IPS-15b (cell line): ENCODE measurements at regions not wholly inside any gene's neighbourhood (a gene's known extent, or its start where the extent isn't known, plus 50 kb on each side); places are given as distances from the start of the nearest gene placed in this dataset.

Experiments used
- H3K27me3 ChIP-seq: one replicate; pipeline ENCODE4 v1.6.1; 2013; ENCODE audit warnings: low read length; ENCODE audit not compliant: control insufficient read depth, insufficient read depth
- H3K36me3 ChIP-seq: one replicate; pipeline ENCODE4 v1.6.1; 2013; ENCODE audit warnings: low read length; ENCODE audit not compliant: control insufficient read depth, insufficient read depth
- H3K4me1 ChIP-seq: one replicate; pipeline ENCODE4 v1.6.1; 2013; ENCODE audit warnings: mild to moderate bottlenecking, low read length; ENCODE audit not compliant: control insufficient read depth, insufficient read depth
- H3K4me3 ChIP-seq: one replicate; pipeline ENCODE4 v1.5.1; 2013; ENCODE audit warnings: low read depth, low read length
- H3K9ac ChIP-seq: one replicate; pipeline ENCODE4 v1.6.1; 2013; ENCODE audit warnings: low read depth, mild to moderate bottlenecking, low read length
- H3K9me3 ChIP-seq: one replicate; pipeline ENCODE4 v1.6.1; 2013; ENCODE audit warnings: mild to moderate bottlenecking, low read length; ENCODE audit not compliant: control insufficient read depth, insufficient read depth

- Histone ChIP-seq H3K4me1 (no peaks in the 10 kb centered on the region), H3K27me3 (no peaks in the 10 kb centered on the region), H3K4me3 (no peak overlapping the region), H3K36me3 (no peaks in the 10 kb centered on the region), H3K9ac (no peak overlapping the region), H3K9me3 (no peaks in the 10 kb centered on the region)
These were observed 148.8 kb downstream of the INO80D start for GRCh38 chr2:205937211-205937610.

GRCh38 chr2:205936446-205936845 is 149.5 kb downstream of the INO80D start:
- no peak overlapping the region for H3K9ac ChIP-seq
- no peaks in the 10 kb centered on the region for H3K9me3 ChIP-seq
- H3K27me3 ChIP-seq = no peaks in the 10 kb centered on the region
- no peaks in the 10 kb centered on the region for H3K36me3 ChIP-seq
- no peaks in the 10 kb centered on the region for H3K4me1 ChIP-seq
- no peak overlapping the region for H3K4me3 ChIP-seq

GRCh38 chr2:205934443-205934842 is 151.5 kb downstream of the INO80D start:
- Histone ChIP-seq H3K4me1 (peaks cover 13% of the 10 kb centered on the region), H3K27me3 (no peaks in the 10 kb centered on the region), H3K9ac (no peak overlapping the region), H3K36me3 (no peaks in the 10 kb centered on the region), H3K9me3 (no peaks in the 10 kb centered on the region), H3K4me3 (no peak overlapping the region)

DNA sequence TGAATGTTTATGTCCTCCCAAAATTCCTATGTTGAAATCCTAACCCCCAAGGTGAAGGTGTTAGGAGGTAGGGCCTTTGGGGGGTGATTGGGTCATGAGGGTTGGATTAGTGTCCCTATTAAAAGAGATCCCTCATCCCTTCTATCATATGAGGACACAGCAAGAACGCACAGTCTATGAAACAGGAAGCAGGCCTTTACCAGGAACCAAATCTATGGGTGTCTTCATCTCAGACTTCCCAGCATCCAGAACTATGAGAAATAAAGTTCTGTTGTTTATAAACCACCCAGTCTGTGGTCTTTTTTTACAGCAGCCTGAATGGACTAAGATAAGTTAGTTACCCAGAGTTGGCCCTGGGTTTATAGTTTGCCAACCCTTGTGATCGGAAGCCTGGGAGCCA is 153.1 kb downstream of the INO80D start:
- Histone ChIP-seq H3K27me3 (no peaks in the 10 kb centered on the region), H3K9ac (no peak overlapping the region), H3K4me3 (no peak overlapping the region), H3K9me3 (no peaks in the 10 kb centered on the region), H3K36me3 (no peaks in the 10 kb centered on the region), H3K4me1 (peaks cover 15% of the 10 kb centered on the region)

GRCh38 chr2:205931388-205931787 is 154.6 kb downstream of the INO80D start:
- Histone ChIP-seq H3K4me1 (peaks cover 15% of the 10 kb centered on the region), H3K9me3 (no peaks in the 10 kb centered on the region), H3K4me3 (no peak overlapping the region), H3K36me3 (no peaks in the 10 kb centered on the region), H3K9ac (no peak overlapping the region), H3K27me3 (peaks cover 10% of the 10 kb centered on the region)

GRCh38 chr2:205930209-205930608 is 155.8 kb downstream of the INO80D start:
- no peak overlapping the region for H3K9ac ChIP-seq
- H3K27me3 ChIP-seq = peaks cover 21% of the 10 kb centered on the region
- no peak overlapping the region for H3K4me3 ChIP-seq
- no peaks in the 10 kb centered on the region for H3K9me3 ChIP-seq
- H3K36me3 ChIP-seq = no peaks in the 10 kb centered on the region
- H3K4me1 ChIP-seq = peaks cover 15% of the 10 kb centered on the region

DNA sequence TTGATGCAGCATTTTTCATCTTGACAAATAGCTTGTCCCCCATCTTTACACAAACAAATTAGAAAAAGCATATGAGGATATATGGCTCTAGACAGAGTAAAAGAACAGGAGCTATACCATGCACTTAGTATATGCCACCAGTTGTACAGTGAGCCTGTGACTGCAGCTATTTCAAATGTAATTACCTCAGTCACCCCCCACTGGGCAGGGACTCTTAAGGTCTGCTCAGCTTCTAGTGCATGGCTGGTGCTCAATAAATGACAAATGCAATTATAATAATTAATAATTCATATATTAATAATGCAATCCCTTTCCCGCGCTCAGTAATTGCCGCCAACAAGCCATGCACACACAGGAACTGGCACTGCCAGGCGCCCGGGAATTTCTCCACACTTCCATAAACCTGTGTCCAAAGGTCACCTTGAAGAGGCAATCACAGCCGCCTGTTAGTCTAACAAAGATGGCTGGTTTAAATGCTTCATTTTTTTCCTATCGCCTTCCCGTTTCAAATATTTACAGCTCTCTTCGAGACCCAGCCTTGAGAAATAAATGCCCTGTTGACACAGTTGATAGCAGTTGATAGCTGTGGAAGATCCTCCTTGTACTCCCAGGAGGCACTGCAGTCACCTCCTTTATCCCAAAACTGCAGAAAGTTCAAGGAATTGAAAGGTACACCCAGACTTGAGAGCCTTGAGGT is 156.6 kb downstream of the INO80D start:
- H3K27me3 ChIP-seq = peaks cover 24% of the 10 kb centered on the region
- H3K9me3 ChIP-seq = no peaks in the 10 kb centered on the region
- H3K4me1 ChIP-seq = peaks cover 15% of the 10 kb centered on the region
- no peak overlapping the region for H3K9ac ChIP-seq
- no peaks in the 10 kb centered on the region for H3K36me3 ChIP-seq
- no peak overlapping the region for H3K4me3 ChIP-seq

DNA sequence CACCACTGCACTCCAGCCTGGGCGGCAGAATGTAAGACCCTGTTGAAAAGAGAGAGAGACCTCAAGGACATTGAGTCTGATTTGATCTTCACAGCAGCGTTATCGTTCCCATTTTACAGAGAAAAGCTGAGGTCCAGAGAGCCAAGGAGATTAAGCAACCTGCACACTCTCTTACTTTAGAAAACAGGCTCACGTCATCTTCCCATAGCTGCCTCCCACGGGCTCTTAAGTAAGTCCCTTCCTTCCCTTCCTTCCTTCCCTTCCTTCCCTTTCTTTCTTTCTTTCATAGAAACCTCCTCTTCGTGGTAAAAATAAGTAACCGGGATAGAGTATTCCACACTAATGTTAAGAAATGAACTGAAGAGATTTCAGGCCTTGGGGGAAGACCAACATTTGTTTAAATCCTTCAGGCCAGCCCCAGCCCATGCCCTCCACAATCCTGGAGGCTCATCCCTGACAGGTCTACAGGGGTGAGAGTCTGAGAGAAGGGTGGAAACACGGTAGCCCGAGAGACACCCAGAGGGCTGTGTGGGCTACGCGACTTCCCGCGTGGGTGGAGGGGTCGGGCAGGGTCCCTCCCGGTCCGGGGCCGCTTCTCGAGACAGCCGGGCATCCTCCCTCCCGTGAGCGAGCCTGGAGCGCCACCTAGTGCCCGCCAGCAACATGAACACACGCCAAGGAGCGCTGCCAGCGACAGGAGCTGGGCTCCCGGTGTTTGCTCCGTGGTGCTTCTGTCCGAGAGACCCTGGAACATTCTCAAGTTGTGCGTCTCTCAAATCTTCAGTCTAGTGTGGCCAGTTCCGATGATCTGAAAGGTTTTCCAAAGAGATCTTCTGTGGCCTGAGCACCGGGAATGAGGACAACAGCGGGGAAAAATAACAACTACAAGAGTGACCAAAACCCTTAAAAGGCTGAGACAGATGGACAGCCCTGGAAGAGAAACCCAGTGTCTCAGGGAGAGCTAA is 160.3 kb downstream of the INO80D start:
- Histone ChIP-seq H3K27me3 (peaks cover 24% of the 10 kb centered on the region), H3K9ac (no peak overlapping the region), H3K4me3 (peak overlapping the region; percentile 28)

DNA sequence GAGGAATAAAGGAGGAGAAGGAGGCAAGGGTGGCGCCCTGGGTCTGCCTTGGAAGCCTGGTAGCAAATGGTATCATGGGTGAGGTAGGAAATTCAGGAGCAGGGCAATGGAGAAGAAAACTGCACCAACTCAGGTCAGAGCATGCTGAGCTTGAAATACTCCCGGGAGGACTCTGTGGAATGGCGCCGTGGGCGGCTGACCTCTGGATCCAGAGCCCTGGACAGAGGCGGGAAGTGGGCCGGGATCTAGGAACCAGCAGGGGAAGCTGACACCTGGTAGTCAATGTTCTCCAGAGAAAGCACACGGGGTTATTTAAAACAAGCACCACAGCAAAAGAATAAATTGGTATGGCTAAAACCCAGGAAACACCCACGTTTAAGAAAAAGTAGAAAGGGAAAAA is 161.3 kb downstream of the INO80D start:
- Histone ChIP-seq H3K4me1 (peaks cover 5% of the 10 kb centered on the region), H3K9me3 (no peaks in the 10 kb centered on the region), H3K9ac (no peak overlapping the region), H3K4me3 (no peak overlapping the region), H3K27me3 (peaks cover 24% of the 10 kb centered on the region), H3K36me3 (no peaks in the 10 kb centered on the region)

More for the DNA sequence above, 160.3 kb downstream of the INO80D start:
- H3K36me3 ChIP-seq = no peaks in the 10 kb centered on the region
- H3K9me3 ChIP-seq = no peaks in the 10 kb centered on the region
- H3K4me1 ChIP-seq = peaks cover 13% of the 10 kb centered on the region

- Histone ChIP-seq H3K27me3 (no peaks in the 10 kb centered on the region), H3K9me3 (no peaks in the 10 kb centered on the region), H3K9ac (no peak overlapping the region), H3K4me1 (no peaks in the 10 kb centered on the region), H3K4me3 (no peak overlapping the region), H3K36me3 (no peaks in the 10 kb centered on the region)
These were observed 170.8 kb downstream of the INO80D start for GRCh38 chr2:205915130-205915524.

GRCh38 chr2:205914213-205915129 is 171.5 kb downstream of the INO80D start:
- no peak overlapping the region for H3K4me3 ChIP-seq
- H3K9ac ChIP-seq = no peak overlapping the region
- no peaks in the 10 kb centered on the region for H3K4me1 ChIP-seq
- H3K9me3 ChIP-seq = no peaks in the 10 kb centered on the region
- no peaks in the 10 kb centered on the region for H3K36me3 ChIP-seq
- no peaks in the 10 kb centered on the region for H3K27me3 ChIP-seq
